MM.1S (cell line): ENCODE measurements at regions not wholly inside any gene's neighbourhood (a gene's known extent, or its start where the extent isn't known, plus 50 kb on each side); places are given as distances from the start of the nearest gene placed in this dataset.

Experiments
- CTCF ChIP-seq: fragments of 300-600 bp; sonication (generic); IDR thresholded peaks from 2 replicates; pipeline ENCODE4 v1.5.1; 2016; ENCODE audit warnings: antibody characterized with exemption, low read length, mixed read lengths
- EZH2 ChIP-seq: fragments of 300-600 bp; sonication (generic); optimal IDR thresholded peaks from 2 replicates; pipeline ENCODE3; 2017; ENCODE audit warnings: low read depth, mild to moderate bottlenecking, antibody characterized with exemption, low read length, mixed read lengths
- EZH2phosphoT487 ChIP-seq: fragments of 300-600 bp; sonication (generic); IDR thresholded peaks from 2 replicates; pipeline ENCODE4 v1.6.1; 2018; ENCODE audit warnings: antibody characterized with exemption, low read length

GRCh38 chr1:38431535-38432376 is 385.2 kb upstream of the POU3F1 start:
- TF ChIP-seq CTCF (no peak), EZH2 (no peak), EZH2phosphoT487 (no peak)
